Fibroblast of villous mesenchyme (primary cell): ENCODE measurements at regions not wholly inside any gene's neighbourhood (a gene's known extent, or its start where the extent isn't known, plus 50 kb on each side); places are given as distances from the start of the nearest gene placed in this dataset.
A peak's percentile ranks its signal among the peaks of the same experiment; 100 is the strongest.

Source experiments
- DNase-seq: peaks from one replicate; pipeline ENCODE4 v3.0.0-alpha.2; 2010; ENCODE audit warnings: low read depth
- H3K4me3 ChIP-seq: 2 replicates; pipeline ENCODE4 v1.5.1; 2011; ENCODE audit warnings: low read depth, mild to moderate bottlenecking, low read length
- CTCF ChIP-seq: IDR thresholded peaks from 2 replicates; pipeline ENCODE4 v1.5.1; 2012; ENCODE audit warnings: low read depth, mild to moderate bottlenecking, low read length; ENCODE audit not compliant: insufficient read depth

DNA sequence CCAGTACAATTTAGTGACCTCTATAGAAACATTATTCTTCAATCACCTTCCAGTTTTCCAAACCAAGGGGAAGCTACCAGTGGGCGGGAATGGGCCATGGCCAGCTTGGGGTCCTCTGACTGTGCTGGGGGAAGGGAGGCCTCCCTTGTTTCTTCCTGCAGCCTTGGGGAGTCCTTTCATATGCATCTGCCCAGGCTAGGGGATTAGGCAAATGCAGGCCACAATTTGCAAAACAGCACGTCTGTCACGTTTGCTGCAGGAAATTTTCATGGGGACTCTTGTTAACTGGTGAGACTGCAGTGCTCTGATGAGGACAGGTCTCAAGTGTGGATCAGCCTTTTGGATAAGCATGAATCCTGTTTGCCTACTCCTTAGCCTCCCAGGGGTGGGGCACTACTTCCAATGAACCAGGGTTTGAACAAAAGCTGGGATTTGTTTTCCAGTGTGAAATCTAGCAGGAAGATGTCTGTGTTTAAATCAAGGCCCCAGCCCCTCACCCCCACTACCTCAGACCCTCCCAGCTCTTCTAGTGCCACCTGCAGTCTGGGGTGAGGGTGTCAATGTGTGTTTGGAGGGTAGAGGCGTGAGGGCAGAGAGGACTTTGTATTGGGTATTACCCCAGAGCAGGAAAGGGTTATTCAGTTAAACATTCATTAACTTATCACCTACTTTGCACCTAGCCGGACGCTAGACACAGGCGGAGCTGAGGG, 219.9 kb downstream of the OPA1 start:
- DNase-seq = no peak
- no peak overlapping the region for H3K4me3 ChIP-seq
- TF ChIP-seq CTCF = no peak

DNA sequence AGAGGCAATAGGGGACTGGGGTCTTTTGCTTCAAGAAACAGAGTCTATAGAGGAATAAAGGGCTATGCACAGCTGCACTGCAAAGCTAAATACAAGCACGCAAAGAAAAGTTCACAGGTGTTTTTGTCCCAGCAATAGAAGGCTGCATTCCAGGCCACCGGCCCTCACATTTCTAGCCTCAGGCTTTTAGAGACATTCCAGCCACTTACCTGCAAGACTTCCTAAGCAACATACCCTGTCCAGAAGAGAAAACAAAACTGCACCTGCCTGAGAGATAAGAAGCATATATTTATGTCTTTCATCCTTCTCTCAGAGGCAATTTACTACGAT, 220.5 kb downstream of the OPA1 start:
- no peak overlapping the region for H3K4me3 ChIP-seq
- no peak for DNase-seq
- no peak for TF ChIP-seq CTCF

DNA sequence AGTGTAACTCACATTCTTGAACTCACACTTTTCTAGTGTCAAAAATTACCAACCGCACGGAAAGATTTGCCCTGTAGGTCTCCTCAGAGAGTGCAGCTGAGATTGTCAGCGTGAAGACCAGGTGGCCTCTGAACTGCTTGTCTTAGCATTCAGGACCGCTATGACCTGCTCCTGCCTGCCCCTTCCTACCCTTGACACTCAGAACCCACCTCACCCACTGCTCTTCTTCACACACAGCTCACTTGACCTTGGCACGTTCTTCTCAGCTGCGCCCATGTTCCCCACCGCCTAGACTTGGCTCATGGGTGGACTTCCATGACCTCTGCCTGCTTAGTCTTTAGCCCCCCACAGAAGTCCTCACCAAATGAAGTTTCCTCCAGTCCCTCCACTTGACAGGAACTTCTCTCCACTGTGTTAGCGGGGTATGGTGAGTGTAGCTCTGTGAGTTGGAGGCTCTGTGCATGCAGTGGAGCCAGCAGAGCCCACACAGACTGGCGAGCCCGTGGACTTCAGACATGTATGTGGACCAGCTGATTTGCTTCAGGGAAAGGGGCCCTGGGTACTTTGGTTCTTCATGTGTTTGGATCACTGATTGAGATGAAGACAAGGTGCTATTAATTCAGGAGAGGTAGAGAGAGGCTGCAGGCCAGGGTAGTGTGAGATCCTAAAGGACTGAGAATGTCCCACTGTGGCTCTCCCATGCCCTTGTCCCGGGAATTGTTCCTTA, 221.3 kb downstream of the OPA1 start:
- no peak overlapping the region for H3K4me3 ChIP-seq
- DNase-seq = no peak
- no peak for TF ChIP-seq CTCF

DNA sequence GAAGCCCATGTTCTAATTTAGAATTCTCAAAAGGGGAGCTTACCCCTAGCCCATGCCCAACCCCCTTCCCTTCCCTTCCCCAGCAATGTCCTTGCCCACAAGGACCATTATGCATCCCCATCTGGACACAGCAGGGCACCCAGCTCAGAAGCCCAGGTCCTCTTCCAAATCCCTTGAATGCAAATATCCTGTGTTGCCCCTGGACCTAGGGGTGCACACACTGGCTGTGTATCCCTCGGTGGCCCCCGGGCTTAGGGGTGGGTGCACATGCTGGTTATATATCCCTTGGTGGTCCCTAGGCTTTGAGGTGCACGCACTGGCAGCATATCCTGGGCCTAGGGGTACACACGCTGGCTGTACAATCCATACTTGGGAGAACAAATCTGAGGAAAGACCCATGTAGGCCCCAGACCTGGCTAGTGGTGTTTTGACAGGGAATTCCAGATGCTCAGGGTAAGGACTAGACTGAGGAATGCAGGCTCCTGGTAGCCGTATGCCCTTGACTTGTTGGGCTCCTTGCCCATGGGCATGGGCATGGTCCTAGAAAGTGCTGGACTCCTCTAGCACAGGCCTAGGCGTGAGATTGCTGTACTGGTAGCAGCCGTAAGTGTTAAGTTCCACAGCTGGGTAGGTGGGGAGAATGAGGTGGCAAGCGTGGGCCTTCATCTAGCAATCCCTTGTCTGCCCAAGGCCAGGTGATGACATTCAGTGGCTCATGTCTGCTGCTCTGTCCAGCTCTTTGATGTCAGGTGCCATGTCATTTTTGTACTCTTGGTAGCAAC, 222.4 kb downstream of the OPA1 start:
- H3K4me3 ChIP-seq = no peak overlapping the region
- DNase-seq = no peak
- no peak for TF ChIP-seq CTCF

DNA sequence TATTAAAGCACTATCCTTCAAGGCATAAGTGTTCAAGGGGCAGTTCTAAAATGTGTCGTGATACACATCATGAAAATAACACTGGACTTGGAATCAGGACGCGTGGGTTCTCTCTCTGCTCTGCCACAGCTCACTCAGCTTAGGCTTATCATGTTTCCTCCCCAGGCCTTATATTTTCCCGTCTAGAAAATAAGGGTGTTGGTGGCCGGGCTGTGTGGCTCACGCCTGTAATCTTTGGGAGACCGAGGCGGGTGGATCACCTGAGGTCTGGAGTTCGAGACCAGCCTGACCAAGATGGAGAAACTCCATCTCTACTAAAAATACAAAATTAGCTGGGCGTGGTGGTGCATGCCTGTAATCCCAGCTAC, 223.0 kb downstream of the OPA1 start:
- H3K4me3 ChIP-seq = no peak overlapping the region
- no peak for DNase-seq
- no peak for TF ChIP-seq CTCF

DNA sequence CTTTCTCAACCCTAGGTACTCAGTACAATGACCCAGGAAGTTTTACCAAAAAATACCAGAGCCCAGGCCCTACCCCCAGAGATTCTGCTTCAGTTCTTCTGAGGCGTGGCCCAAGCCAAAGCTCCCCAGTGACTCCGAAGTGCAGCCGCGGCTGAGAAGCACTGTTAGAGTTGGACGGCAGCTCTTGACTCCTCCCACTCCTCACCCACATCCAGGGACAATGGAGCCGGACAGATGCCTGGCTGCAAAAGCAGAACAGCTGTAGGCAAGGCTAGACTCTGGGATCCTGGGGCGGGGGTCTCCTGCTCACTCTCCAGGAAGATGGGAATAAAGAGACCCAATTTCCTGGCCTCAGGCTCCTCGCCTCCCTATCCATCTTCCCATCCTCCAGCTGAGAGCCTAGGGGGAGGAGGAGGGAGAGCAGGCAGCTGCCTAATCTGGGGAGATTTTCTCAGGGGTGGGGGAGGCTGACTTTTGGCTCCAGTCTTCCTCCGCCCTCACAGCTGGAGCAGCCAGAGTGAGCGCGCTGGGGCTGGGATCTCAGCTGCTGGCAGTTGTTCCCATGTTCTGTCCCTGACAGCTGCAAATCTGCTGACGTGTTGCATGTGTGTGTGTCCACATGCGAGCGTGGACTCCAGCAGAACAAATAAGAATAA, 223.8 kb downstream of the OPA1 start:
- DNase-seq = peak; percentile 73
- no peak overlapping the region for H3K4me3 ChIP-seq
- TF ChIP-seq CTCF = no peak
